HG02884 (cell line): ENCODE measurements at regions not wholly inside any gene's neighbourhood (a gene's known extent, or its start where the extent isn't known, plus 50 kb on each side); places are given as distances from the start of the nearest gene placed in this dataset.
"Not testable (repeated sequence)": the region's sequence is repeated elsewhere in the genome, so short reads cannot be mapped to it uniquely, and the experiment has no call there.

Experiments used
- ATAC-seq: cut with Tn5 transposase; IDR thresholded peaks from one replicate; pipeline ENCODE4 v1.9.1; 2021; ENCODE audit warnings: mild to moderate bottlenecking, moderate library complexity; ENCODE audit not compliant: unreplicated experiment

DNA sequence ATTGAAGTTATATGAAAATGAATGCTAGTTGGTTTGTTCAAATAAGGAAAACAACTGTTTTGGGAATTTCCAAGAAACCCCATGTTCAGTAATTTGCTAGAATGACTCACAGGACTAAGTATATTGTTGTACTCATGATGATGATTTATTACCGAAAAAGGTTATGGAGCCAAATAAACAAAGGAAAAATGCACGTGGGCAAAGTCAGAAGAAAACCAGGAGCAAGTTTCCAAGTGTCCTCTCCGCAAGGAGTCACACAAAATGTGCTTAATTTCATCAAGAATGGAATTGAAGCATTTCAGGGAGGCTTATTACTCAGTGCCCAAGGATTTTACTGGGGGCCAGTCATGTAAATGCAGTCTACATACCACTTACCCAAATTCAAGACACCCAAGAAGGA, 1652.4 kb upstream of the TMEFF2 start:
- ATAC-seq, result no peak

DNA sequence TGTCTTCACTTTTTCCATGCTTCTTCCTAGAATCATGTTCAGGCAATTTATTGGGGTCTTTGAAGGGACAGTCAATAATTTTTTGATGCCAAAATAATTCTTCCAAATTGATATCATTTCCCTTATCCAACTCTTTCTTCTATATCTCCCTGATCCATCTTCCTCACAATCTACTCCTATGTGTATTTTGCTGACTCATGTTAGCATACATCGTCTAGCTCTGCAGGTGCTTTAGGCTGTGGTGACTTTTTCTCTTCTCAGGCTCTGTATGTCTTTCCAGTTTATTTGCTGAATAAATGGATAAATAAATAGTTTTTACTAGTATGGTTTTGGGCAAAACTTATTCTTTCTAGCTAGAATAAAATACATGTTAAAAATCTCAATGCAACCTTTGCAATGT, 1650.9 kb upstream of the TMEFF2 start:
- no peak for ATAC-seq

DNA sequence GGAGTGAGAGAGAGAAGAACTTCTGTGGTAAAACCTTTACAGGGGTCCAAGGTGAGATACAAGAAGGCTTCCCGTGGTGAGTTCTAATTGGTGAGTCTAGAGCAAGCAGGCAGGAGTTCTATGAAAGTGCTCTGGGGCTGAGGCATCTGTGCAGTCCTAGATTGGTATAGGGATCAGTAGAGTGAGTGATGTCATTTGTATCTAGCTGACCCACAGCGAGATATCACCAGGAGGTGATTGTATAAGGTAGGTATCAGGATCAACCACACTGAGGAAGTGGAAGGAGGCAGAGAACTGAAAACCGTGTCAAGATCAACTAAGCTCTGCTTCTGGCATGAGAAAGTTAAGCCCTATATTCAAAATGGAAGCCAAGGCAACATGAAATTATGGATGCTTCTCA, 1648.9 kb upstream of the TMEFF2 start:
- no peak for ATAC-seq

DNA sequence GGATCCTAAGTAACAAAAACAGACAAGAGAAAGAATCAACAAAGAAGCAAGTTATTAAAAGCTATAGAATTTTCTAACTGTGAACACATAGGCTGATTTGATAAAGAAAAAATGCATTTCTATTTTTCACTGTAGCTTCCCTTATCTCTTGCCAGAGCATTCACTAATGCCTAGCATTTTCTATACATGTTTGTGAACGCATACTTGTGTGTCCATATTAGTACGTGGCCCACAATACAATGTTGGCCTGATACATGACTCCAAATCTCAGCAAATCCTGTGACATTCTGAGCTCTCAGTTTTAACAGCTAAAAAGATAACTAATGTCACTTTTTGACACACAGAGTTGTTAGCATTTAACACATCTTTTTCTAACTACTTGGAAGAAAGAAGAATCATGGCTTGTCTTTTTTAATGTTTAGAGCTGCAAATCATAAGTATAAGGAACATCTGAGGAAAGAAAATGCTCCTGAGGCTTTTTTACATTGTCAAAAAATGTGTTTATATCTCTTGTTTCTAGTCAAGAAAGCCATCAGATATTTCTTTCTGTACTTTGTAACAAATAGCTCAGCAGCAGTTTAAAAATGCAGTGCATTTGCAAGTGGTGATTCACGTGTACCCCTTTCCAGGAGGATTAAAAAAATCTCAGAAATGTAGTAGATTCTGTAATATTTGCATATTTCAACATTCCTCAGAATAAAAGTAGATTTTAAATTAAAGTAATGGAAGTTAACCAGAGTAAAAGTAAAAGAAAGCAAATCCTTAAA, 1646.8 kb upstream of the TMEFF2 start:
- ATAC-seq, result no peak

DNA sequence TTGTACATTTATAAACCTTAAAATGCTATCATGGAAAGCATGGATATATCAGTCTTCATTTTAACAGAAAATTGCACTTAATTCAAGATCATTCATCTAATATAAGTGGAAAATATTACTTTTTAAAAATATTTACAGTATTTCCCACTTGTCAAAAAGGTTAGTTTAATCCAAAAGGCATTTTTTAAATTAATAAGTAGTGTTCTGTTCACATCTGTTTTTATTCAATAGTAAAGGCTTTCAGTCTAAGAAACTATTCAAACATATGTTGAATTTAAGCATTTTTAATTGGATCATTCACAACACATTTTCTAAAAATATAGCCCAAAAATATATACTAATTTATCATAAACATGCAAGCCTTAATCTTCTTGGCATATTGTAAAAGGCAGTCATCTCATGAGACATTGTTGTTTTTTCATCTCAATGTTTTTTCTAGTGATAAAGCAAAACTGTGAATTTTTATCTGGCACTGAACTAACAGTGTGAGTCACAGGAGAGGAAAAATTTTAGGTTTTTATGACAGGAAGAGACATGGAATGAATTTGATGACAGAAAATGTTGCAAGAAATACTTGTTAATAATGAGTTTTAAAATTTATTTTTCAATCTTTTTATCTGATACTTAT, 1642.5 kb upstream of the TMEFF2 start:
- no peak for ATAC-seq

DNA sequence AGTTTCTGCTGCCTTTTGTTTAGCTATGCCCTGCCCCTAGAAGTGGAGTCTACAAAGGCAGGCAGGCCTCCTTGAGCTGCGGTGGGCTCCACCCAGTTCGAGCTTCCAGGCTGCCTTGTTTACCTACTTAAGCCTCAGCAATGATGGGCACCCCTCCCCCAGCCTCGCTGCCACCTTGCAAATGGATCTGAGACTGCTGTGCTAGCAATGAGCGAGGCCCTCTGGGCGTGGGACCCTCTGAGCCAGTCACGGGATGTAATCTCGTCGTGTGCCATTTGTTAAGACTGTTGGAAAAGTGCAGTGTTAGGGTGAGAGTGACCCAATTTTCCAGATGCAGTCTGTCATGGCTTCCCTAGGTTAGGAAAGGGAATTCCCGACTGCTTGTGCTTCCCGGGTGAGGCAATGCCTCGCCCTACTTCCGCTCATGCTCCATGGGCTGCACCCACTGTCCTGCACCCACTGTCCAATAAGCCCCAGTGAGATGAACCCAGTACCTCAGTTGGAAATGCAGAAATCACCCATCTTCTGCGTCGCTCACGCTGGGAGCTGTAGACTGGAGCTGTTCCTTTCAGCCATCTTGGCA, 1641.8 kb upstream of the TMEFF2 start:
- ATAC-seq, result not testable (repeated sequence)

DNA sequence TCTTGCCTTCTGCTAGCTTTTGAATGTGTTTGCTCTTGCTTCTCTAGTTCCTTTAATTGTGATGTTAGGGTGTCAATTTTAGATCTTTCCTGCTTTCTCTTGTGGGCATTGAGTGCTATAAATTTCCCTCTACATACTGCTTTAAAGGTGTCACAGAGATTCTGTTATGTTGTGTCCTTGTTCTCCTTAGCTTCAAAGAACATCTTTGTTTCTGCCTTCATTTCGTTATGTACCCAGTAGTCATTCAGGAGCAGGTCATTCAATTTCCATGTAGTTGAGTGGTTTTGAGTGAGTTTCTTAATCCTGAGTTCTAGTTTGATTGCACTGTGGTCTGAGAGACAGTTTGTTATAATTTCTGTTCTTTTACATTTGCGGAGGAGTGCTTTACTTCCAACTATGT, 1639.2 kb upstream of the TMEFF2 start:
- not testable (repeated sequence) for ATAC-seq

DNA sequence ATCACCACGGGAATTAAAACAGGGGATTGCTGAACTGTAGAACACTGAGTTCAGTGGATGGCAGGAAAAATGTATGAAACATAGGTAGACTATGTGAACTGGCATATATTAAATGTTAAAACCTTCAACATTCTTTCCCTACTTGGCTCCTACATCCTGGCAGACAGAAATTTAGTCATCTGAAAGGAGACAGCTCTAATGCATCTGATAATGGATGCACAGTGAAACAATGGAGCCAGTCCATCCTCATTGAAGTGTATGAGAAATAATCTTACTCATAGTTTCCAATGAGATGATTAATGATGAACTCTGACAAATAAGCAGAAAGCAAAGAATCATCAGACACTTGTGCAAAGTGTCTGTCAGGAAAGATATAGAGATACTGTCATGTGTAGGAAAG, 1629.7 kb upstream of the TMEFF2 start:
- no peak for ATAC-seq

DNA sequence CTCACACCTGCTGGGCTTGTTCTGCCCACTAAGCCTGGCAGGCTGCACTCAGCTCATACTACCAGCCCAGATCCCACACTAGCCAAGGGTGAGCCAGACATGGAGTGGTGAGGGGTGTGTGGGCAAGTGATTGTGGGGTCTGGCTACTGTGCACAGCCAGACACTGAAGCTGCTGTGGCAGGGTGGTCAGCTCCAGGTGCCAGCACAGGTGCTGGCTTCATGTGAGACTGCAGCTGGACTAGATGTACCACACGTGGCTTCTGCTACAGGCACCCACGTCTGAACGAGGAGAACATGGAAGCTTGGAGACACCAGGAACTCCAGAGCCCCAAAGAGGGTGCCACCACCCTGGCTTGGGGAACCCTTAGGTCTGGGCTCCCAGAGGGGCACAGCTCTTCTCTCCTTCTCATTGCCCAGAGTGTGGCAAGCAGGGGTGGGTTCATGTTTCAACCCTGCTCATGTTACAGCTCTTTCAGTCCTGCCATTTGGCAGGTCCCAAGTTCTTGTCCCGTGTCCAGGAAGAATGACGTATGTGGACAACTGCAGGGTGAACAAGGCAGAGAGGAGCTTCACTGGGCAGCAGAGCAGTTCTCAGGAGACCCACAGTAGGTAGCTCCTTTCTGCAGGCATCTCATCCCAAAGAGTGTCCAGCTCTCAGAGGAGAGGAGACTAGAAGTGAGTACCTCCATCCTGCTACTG, 1624.2 kb upstream of the TMEFF2 start:
- no peak for ATAC-seq

DNA sequence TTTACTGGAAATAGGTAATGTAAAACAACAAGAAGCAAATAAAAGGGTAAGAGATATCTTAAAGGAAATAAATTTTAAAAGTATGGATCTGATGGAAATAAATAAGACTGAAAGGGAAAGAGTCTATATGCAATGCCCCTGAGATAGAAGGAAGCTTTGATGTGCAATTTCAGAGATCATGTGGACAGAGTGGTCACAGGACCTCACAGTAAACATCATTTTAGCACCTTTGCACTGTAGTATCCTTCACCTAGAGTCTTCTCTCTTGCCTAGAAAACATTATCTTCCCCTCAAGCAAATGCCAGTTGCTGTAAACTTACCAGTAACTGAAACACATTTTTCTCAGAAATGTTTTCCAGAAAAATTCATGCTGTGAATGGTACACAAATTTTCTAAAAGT, 1621.3 kb upstream of the TMEFF2 start:
- no peak for ATAC-seq

DNA sequence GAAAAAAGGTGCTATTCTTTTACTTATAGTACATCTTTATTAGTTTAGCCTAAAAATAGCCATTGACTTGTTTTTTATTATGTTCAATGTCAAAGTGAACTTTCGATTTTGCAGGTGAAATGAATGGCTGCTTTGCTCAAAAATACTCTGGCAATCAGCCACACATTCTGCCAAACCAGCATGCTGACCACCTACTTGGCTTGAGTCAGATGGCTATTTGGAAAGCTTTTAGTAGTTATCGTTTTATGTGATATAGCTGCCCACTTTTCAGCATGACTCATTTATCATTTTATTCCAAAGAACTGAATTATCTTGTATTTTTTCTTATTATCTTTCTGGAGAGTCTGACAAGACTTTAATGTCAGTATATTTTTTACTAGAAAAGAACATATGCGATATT, 1615.8 kb upstream of the TMEFF2 start:
- ATAC-seq, result no peak

DNA sequence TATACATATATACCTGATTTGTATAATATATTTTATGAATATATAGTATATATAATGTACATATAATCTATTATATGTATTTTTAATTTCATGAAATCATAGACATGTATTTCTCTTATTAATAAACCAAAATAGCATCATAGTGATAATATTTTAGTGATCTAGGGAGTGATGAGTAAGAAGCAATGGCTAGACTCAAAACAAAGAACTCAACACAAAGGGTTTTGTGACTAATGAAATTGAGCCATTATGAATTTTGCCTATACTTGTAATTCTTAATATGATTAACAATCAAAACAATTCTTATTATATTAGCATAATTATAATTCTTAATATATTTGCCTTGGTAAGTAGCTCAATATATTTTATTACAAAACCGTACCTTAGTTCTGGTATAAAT, 1614.1 kb upstream of the TMEFF2 start:
- no peak for ATAC-seq

DNA sequence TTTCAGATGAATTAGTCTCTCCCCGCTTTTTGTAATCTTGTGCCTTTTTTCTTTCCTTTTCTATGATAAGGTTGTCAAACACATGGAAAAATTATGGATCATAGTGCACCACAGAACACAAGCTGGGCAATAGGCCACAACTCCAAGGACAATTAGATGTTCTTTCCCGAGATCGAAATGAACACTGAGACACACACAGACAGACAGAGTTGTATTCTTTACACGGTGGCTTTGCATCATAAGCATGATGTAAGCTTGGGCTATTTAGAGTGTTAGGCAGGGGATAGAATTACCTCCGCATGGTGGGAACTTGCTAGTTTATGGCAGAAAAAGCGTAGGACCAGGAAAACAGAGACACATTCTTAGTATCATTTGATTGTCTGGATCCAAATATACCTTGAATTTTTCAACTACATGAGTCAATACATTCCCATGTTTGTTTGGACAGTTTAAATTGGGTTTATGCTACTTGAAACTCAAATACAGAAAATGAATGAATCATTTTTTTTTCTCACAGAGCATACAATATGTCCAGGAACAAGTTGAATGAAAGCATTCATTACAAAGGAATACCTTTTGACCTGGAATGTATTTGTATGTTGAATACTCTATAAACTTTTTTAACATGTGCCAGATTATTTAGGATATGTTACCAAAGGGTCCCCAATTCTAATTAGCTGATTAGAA, 1611.5 kb upstream of the TMEFF2 start:
- ATAC-seq, result no peak

DNA sequence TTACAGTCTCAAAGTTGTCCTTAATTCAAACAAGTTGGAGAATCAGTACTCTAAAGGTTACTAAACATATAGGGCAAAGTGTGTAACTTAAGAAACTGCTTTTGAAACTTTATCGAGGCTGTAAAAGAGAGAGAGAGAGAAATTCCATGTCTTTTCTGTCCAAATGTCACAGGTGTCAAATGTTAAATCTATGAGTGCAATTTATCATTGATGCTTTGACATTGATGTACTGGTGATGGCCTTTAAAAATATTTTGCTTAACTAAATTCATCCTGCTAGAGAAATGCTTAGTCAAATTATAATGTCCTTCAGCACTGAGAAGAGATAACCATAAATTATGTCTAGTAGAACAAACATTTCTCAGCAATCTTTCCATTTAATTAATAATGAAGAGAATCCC, 1602.1 kb upstream of the TMEFF2 start:
- no peak for ATAC-seq

DNA sequence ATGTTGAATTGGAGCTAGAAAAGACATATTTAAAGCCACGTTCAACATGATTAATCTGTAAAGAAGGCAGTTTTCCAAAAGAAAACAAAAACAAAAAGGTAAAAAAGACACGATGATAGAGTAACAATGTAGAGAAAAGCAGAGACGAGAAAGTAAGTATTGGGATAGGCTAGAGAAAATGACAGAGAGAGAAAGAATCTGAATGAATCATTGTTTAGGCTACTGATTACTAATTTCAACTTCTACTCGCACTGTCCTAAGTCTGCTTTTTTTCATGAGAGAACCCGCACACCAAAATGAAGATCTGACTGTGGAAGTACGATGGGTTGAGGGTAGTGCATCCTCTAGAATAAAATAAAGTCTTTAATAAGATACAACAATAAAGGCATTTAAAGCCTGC, 1599.2 kb upstream of the TMEFF2 start:
- no peak for ATAC-seq

DNA sequence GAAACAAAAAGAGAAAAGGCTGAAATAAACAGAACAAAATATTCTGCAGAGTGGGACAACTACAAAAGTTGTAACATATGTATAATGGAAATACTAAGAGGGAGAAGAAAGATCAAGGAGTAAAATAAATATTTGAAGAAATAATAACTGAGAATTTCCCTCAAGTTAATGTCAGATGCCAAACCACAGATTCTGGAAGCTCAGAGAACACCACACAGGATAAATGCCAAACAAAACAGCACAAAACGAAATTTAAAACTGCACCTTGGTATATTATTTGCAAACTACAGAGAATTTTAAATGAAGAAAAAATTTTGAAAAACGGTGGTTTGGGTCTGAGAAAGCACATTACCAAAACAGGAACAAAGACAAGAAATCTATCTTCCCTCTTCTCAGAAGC, 1588.9 kb upstream of the TMEFF2 start:
- ATAC-seq, result no peak

DNA sequence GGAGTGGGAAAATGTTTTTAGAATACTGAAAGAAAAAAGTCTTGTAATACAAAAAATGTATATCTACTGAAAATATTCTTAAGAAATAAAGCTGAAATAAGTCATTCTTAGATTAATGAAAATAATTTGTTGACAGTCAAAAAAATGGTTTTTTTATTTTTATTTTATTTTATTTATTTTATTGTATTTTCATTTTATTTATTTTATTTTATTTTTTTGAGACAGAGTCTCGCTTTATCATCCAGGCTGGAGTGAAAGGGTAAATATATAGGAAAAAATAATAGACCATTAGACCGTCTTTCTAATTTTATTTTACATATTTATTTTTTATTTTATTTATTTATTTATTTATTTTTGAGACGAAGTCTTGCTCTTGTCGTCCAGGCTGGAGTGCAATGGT, 1583.6 kb upstream of the TMEFF2 start:
- no peak for ATAC-seq

DNA sequence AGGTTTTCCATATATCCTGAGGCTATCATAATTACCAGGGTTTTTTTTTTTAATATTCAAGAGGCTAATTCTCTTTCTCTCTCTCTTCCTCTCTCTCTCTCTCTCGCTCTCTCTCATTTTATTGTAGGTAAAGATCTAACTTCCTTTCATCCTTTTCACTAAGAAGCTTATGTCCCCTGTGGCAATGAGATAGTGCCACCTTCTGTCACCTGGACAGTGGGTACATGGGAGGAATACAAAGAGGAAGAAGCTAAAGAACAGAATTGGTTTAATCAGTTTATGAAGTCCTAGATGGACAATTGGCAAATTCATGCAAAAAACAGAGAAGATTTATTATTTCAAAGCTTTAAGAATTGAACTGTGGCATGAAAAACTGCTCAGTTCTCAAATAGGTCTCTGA, 1582.3 kb upstream of the TMEFF2 start:
- no peak for ATAC-seq

DNA sequence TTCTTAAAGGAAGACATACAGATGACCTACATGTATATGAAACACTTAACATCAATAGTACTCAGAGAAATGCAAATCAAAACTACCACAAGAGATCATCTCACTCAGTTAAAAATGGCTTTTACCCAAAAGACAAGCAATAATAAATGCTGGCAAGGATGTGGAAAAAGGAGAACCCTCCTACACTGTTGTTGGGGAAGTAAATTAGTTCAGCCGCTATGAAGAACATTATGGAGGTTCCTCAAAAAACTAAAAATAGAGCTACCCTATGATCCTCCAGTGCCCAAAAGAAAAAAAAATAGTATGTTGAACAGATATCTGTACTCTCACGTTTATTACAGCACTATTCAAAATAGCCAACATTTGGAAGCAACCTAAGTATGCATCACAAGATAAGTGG, 1579.4 kb upstream of the TMEFF2 start:
- ATAC-seq, result no peak

DNA sequence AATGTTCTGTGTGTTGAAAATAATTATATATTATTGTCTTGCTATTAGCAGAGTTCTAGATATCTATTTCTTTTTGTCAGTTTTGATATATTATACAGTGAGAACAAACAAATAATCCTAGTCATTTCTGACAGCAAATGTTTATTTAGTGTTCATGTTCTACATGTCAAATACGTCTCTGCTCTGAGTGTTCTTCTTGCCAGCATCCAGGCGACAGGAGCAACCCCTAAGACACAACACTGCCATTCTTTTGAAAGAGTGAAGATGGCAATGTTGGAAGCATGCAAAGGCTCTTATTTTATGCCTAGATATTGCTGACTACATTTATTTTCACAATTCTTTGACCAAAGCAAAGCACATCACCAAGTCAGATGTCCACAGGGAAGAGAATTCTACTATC, 1556.6 kb upstream of the TMEFF2 start:
- ATAC-seq, result no peak

DNA sequence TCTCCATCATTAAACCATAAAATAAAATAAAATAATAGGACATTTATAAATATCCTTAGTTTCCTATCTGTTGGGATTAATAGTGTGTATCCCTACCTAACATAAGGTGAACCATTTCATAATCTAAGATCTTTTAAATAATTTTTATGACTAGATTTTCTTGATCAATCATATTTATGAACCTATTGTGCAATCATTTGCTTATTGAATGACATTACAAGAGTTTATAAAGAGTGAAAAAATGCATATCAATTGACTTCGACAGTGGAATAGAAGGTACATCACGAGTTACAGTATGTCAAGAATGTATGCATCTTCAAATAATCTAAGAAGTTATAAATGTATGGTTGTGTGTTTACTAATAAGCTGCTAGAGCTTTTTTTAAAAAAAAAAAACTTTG, 1554.8 kb upstream of the TMEFF2 start:
- no peak for ATAC-seq
